NCI-H2196 (cell line): ENCODE measurements at regions not wholly inside any gene's neighbourhood (a gene's known extent, or its start where the extent isn't known, plus 50 kb on each side); places are given as distances from the start of the nearest gene placed in this dataset.
"Not testable (repeated sequence)": the region's sequence is repeated elsewhere in the genome, so short reads cannot be mapped to it uniquely, and the experiment has no call there.

Experiments used
- DNase-seq: peaks from one replicate; lab custom pipeline; 2025; ENCODE audit not compliant: unreplicated experiment; lab: John Stamatoyannopoulos, UW

- DNase-seq, result no peak
These were observed 247.9 kb downstream of the ZPLD1 start for GRCh38 chr3:102682741-102683140.

GRCh38 chr3:102686792-102687191 is 252.0 kb downstream of the ZPLD1 start:
- no peak for DNase-seq

GRCh38 chr3:102687851-102688555 is 253.2 kb downstream of the ZPLD1 start:
- no peak for DNase-seq

GRCh38 chr3:102688556-102688930 is 253.7 kb downstream of the ZPLD1 start:
- DNase-seq, result no peak

- no peak for DNase-seq
These were observed 256.7 kb downstream of the ZPLD1 start for GRCh38 chr3:102691507-102691906.

GRCh38 chr3:102699104-102699818 is 264.4 kb downstream of the ZPLD1 start:
- DNase-seq, result no peak

- no peak for DNase-seq
These were observed 265.0 kb downstream of the ZPLD1 start for GRCh38 chr3:102699819-102700140.

GRCh38 chr3:102712896-102713295 is 278.1 kb downstream of the ZPLD1 start:
- no peak for DNase-seq

- DNase-seq, result no peak
These were observed 279.8 kb downstream of the ZPLD1 start for GRCh38 chr3:102714567-102714966.

- DNase-seq, result no peak
These were observed 280.3 kb downstream of the ZPLD1 start for GRCh38 chr3:102715030-102715697.

GRCh38 chr3:102718651-102719050 is 283.8 kb downstream of the ZPLD1 start:
- DNase-seq, result no peak

- DNase-seq, result no peak
These were observed 287.5 kb downstream of the ZPLD1 start for GRCh38 chr3:102722317-102722716.

GRCh38 chr3:102727340-102727739 is 292.5 kb downstream of the ZPLD1 start:
- DNase-seq, result no peak

GRCh38 chr3:102732581-102732980 is 297.8 kb downstream of the ZPLD1 start:
- not testable (repeated sequence) for DNase-seq

GRCh38 chr3:102733791-102734563 is 299.2 kb downstream of the ZPLD1 start:
- no peak for DNase-seq

- DNase-seq, result no peak
These were observed 300.5 kb downstream of the ZPLD1 start for GRCh38 chr3:102735311-102735710.

GRCh38 chr3:102736288-102736974 is 301.6 kb downstream of the ZPLD1 start:
- no peak for DNase-seq

GRCh38 chr3:102736975-102737304 is 302.1 kb downstream of the ZPLD1 start:
- no peak for DNase-seq

GRCh38 chr3:102737353-102737752 is 302.5 kb downstream of the ZPLD1 start:
- no peak for DNase-seq

GRCh38 chr3:102741105-102741504 is 306.3 kb downstream of the ZPLD1 start:
- DNase-seq, result no peak

- no peak for DNase-seq
These were observed 306.9 kb downstream of the ZPLD1 start for GRCh38 chr3:102741694-102742093.
